NB4 (cell line): ENCODE measurements at regions not wholly inside any gene's neighbourhood (a gene's known extent, or its start where the extent isn't known, plus 50 kb on each side); places are given as distances from the start of the nearest gene placed in this dataset.

Experiments used
- CTCF ChIP-seq: IDR thresholded peaks from one replicate; pipeline ENCODE4 v1.5.1; 2012; ENCODE audit warnings: low read depth, low read length
- MYC ChIP-seq: IDR thresholded peaks from 2 replicates; pipeline ENCODE4 v1.6.1; 2011; ENCODE audit warnings: low read depth, low read length
- POLR2A ChIP-seq: IDR thresholded peaks from 2 replicates; pipeline ENCODE4 v1.6.1; 2011; ENCODE audit warnings: mild to moderate bottlenecking; ENCODE audit not compliant: insufficient read length; ENCODE audit errors: extremely low read depth

- TF ChIP-seq MYC (no peak), POLR2A (no peak), CTCF (no peak)
These were observed 1721.4 kb downstream of the PCDH9 start for GRCh38 chr13:65508745-65509144.
